Retinal pigment epithelial cell (primary cell): ENCODE measurements at regions not wholly inside any gene's neighbourhood (a gene's known extent, or its start where the extent isn't known, plus 50 kb on each side); places are given as distances from the start of the nearest gene placed in this dataset.
A peak's percentile ranks its signal among the peaks of the same experiment; 100 is the strongest.

Experiments used
- DNase-seq: peaks from one replicate; pipeline ENCODE4 v3.0.0-alpha.2; 2010; ENCODE audit warnings: low read depth
- H3K4me3 ChIP-seq: 2 replicates; pipeline ENCODE4 v1.5.1; 2011; ENCODE audit warnings: mild to moderate bottlenecking, low read length, control low read depth, moderate library complexity
- CTCF ChIP-seq: conservative IDR thresholded peaks from 2 replicates; pipeline ENCODE4 v1.5.1; 2011; ENCODE audit warnings: low read depth, low read length, control low read depth, inconsistent platforms

- DNase-seq = no peak
- no peak overlapping the region for H3K4me3 ChIP-seq
- no peak for TF ChIP-seq CTCF
These were observed 213.0 kb downstream of the IL15 start for GRCh38 chr4:141849367-141849766.

GRCh38 chr4:141849778-141850177 is 213.4 kb downstream of the IL15 start:
- TF ChIP-seq CTCF = no peak
- DNase-seq = no peak
- no peak overlapping the region for H3K4me3 ChIP-seq

GRCh38 chr4:141851246-141851891 is 215.0 kb downstream of the IL15 start:
- no peak overlapping the region for H3K4me3 ChIP-seq
- no peak for TF ChIP-seq CTCF
- peak; percentile 39 for DNase-seq

GRCh38 chr4:141853091-141853764 is 216.8 kb downstream of the IL15 start:
- peak; percentile 84 for DNase-seq
- H3K4me3 ChIP-seq = no peak overlapping the region
- no peak for TF ChIP-seq CTCF

- H3K4me3 ChIP-seq = no peak overlapping the region
- no peak for TF ChIP-seq CTCF
- DNase-seq = no peak
These were observed 222.1 kb downstream of the IL15 start for GRCh38 chr4:141858437-141858836.

- H3K4me3 ChIP-seq = no peak overlapping the region
- no peak for TF ChIP-seq CTCF
- no peak for DNase-seq
These were observed 224.6 kb downstream of the IL15 start for GRCh38 chr4:141860974-141861373.

- no peak overlapping the region for H3K4me3 ChIP-seq
- DNase-seq = no peak
- TF ChIP-seq CTCF = no peak
These were observed 233.8 kb downstream of the IL15 start for GRCh38 chr4:141870152-141870551.
